MG63 (cell line): ENCODE measurements at regions not wholly inside any gene's neighbourhood (a gene's known extent, or its start where the extent isn't known, plus 50 kb on each side); places are given as distances from the start of the nearest gene placed in this dataset.
"Not testable (repeated sequence)": the region's sequence is repeated elsewhere in the genome, so short reads cannot be mapped to it uniquely, and the experiment has no call there.

Source experiments
- DNase-seq: peaks from one replicate; pipeline ENCODE4 v3.0.0-alpha.2; 2020
- H3K27me3 ChIP-seq: fragments of 250-450 bp; sonication (Bioruptor Pico); 2 replicates; pipeline ENCODE4 v1.5.1; 2020; ENCODE audit warnings: mild to moderate bottlenecking, moderate library complexity
- H3K36me3 ChIP-seq: fragments of 250-450 bp; sonication (Bioruptor Pico); 2 replicates; pipeline ENCODE4 v1.5.1; 2020; ENCODE audit warnings: mild to moderate bottlenecking, moderate library complexity
- H3K4me3 ChIP-seq: fragments of 250-450 bp; sonication (Bioruptor Pico); 2 replicates; pipeline ENCODE4 v1.5.1; 2020; ENCODE audit warnings: mild to moderate bottlenecking, moderate library complexity
- H3K9me3 ChIP-seq: fragments of 250-450 bp; sonication (Bioruptor Pico); 2 replicates; pipeline ENCODE4 v1.5.1; 2020; ENCODE audit warnings: mild to moderate bottlenecking, moderate library complexity

GRCh38 chr13:63774133-63774532, 2358.5 kb upstream of the PCDH20 start:
- Histone ChIP-seq H3K9me3 (no peaks in the 10 kb centered on the region), H3K4me3 (no peak overlapping the region), H3K27me3 (no peaks in the 10 kb centered on the region), H3K36me3 (no peaks in the 10 kb centered on the region)
- no peak for DNase-seq

GRCh38 chr13:63773476-63773875, 2357.8 kb upstream of the PCDH20 start:
- Histone ChIP-seq H3K4me3 (no peak overlapping the region), H3K27me3 (no peaks in the 10 kb centered on the region), H3K9me3 (no peaks in the 10 kb centered on the region), H3K36me3 (no peaks in the 10 kb centered on the region)
- DNase-seq = no peak

GRCh38 chr13:63757683-63758082, 2342.0 kb upstream of the PCDH20 start:
- not testable (repeated sequence) for H3K27me3 ChIP-seq, H3K9me3 ChIP-seq, DNase-seq, H3K4me3 ChIP-seq, H3K36me3 ChIP-seq

- not testable (repeated sequence) for H3K27me3 ChIP-seq, H3K36me3 ChIP-seq, H3K9me3 ChIP-seq, H3K4me3 ChIP-seq, DNase-seq
Measured at GRCh38 chr13:63749857-63750256, 2334.2 kb upstream of the PCDH20 start.

GRCh38 chr13:63741814-63742101, 2326.1 kb upstream of the PCDH20 start:
- H3K4me3 ChIP-seq, H3K36me3 ChIP-seq, H3K27me3 ChIP-seq, H3K9me3 ChIP-seq, DNase-seq: not testable (repeated sequence)

- Histone ChIP-seq H3K27me3 (no peaks in the 10 kb centered on the region), H3K4me3 (no peak overlapping the region), H3K36me3 (no peaks in the 10 kb centered on the region), H3K9me3 (no peaks in the 10 kb centered on the region)
- DNase-seq = no peak
Measured at GRCh38 chr13:63741029-63741813, 2325.6 kb upstream of the PCDH20 start.

GRCh38 chr13:63739112-63739735, 2323.6 kb upstream of the PCDH20 start:
- not testable (repeated sequence) for H3K4me3 ChIP-seq

GRCh38 chr13:63737418-63737817, 2321.8 kb upstream of the PCDH20 start:
- Histone ChIP-seq H3K27me3 (peaks cover 3% of the 10 kb centered on the region; the same call in 1 of the 2 replicates), H3K4me3 (no peak overlapping the region), H3K36me3 (no peaks in the 10 kb centered on the region), H3K9me3 (no peaks in the 10 kb centered on the region)
- DNase-seq = no peak

More at GRCh38 chr13:63739112-63739735, 2323.6 kb upstream of the PCDH20 start:
- not testable (repeated sequence) for H3K9me3 ChIP-seq, DNase-seq, H3K36me3 ChIP-seq, H3K27me3 ChIP-seq

- no peak for DNase-seq
- peaks cover 6% of the 10 kb centered on the region for H3K27me3 ChIP-seq
- no peaks in the 10 kb centered on the region for H3K9me3 ChIP-seq
Measured at GRCh38 chr13:63731896-63732295, 2316.2 kb upstream of the PCDH20 start.

GRCh38 chr13:63712159-63712558, 2296.5 kb upstream of the PCDH20 start:
- H3K4me3 ChIP-seq, H3K36me3 ChIP-seq: not testable (repeated sequence)

More at GRCh38 chr13:63731896-63732295, 2316.2 kb upstream of the PCDH20 start:
- no peak overlapping the region for H3K4me3 ChIP-seq
- no peaks in the 10 kb centered on the region for H3K36me3 ChIP-seq

GRCh38 chr13:63706751-63707150, 2291.1 kb upstream of the PCDH20 start:
- H3K36me3 ChIP-seq = no peaks in the 10 kb centered on the region
- DNase-seq = no peak
- no peak overlapping the region for H3K4me3 ChIP-seq
- H3K9me3 ChIP-seq = no peaks in the 10 kb centered on the region
- no peaks in the 10 kb centered on the region for H3K27me3 ChIP-seq

More at GRCh38 chr13:63712159-63712558, 2296.5 kb upstream of the PCDH20 start:
- DNase-seq, H3K27me3 ChIP-seq, H3K9me3 ChIP-seq: not testable (repeated sequence)

GRCh38 chr13:63704521-63704920, 2288.9 kb upstream of the PCDH20 start:
- DNase-seq = no peak
- H3K9me3 ChIP-seq = no peaks in the 10 kb centered on the region
- no peaks in the 10 kb centered on the region for H3K36me3 ChIP-seq

GRCh38 chr13:63700350-63700749, 2284.7 kb upstream of the PCDH20 start:
- H3K4me3 ChIP-seq = no peak overlapping the region
- no peaks in the 10 kb centered on the region for H3K9me3 ChIP-seq
- DNase-seq = no peak
- no peaks in the 10 kb centered on the region for H3K36me3 ChIP-seq
- H3K27me3 ChIP-seq = no peaks in the 10 kb centered on the region

More at GRCh38 chr13:63704521-63704920, 2288.9 kb upstream of the PCDH20 start:
- Histone ChIP-seq H3K27me3 (no peaks in the 10 kb centered on the region), H3K4me3 (no peak overlapping the region)

- H3K36me3 ChIP-seq = no peaks in the 10 kb centered on the region
- H3K27me3 ChIP-seq = no peaks in the 10 kb centered on the region
- no peak overlapping the region for H3K4me3 ChIP-seq
- no peaks in the 10 kb centered on the region for H3K9me3 ChIP-seq
- no peak for DNase-seq
Measured at GRCh38 chr13:63699948-63700347, 2284.3 kb upstream of the PCDH20 start.

- no peaks in the 10 kb centered on the region for H3K9me3 ChIP-seq
- H3K4me3 ChIP-seq = no peak overlapping the region
- DNase-seq = no peak
- H3K27me3 ChIP-seq = no peaks in the 10 kb centered on the region
- H3K36me3 ChIP-seq = no peaks in the 10 kb centered on the region
Measured at GRCh38 chr13:63696055-63696454, 2280.4 kb upstream of the PCDH20 start.

- Histone ChIP-seq H3K36me3 (no peaks in the 10 kb centered on the region), H3K27me3 (no peaks in the 10 kb centered on the region), H3K4me3 (no peak overlapping the region), H3K9me3 (no peaks in the 10 kb centered on the region)
- no peak for DNase-seq
Measured at GRCh38 chr13:63693696-63694095, 2278.0 kb upstream of the PCDH20 start.

GRCh38 chr13:63691474-63691873, 2275.8 kb upstream of the PCDH20 start:
- H3K9me3 ChIP-seq = no peaks in the 10 kb centered on the region
- no peak for DNase-seq
- H3K4me3 ChIP-seq = no peak overlapping the region
- H3K27me3 ChIP-seq = no peaks in the 10 kb centered on the region
- H3K36me3 ChIP-seq = no peaks in the 10 kb centered on the region

- no peak for DNase-seq
- H3K9me3 ChIP-seq = no peaks in the 10 kb centered on the region
- H3K36me3 ChIP-seq = no peaks in the 10 kb centered on the region
- no peaks in the 10 kb centered on the region for H3K27me3 ChIP-seq
- no peak overlapping the region for H3K4me3 ChIP-seq
Measured at GRCh38 chr13:63690672-63691071, 2275.0 kb upstream of the PCDH20 start.
